HepG2 (cell line): ENCODE measurements at regions not wholly inside any gene's neighbourhood (a gene's known extent, or its start where the extent isn't known, plus 50 kb on each side); places are given as distances from the start of the nearest gene placed in this dataset.
"Not testable (repeated sequence)": the region's sequence is repeated elsewhere in the genome, so short reads cannot be mapped to it uniquely, and the experiment has no call there.

ENCODE experiments used
- ATAC-seq: fragments of 200-7000 bp; cut with Tn5 transposase; 3 replicates; pipeline ENCODE4 v1.9.1; 2020; ENCODE audit warnings: mild to moderate bottlenecking, moderate library complexity
- BruUV-seq: library from RNA; stranded (reverse); fragments of 400-500 nt; replicated peaks from 2 replicates; lab custom pipeline; 2021; lab: Mats Ljungman, UMichigan
- CTCF ChIA-PET: fragments of 300-600 bp; formaldehyde crosslinking; extraction: SDS; loops from one replicate; lab custom pipeline; 2021; ENCODE audit warnings: low total read pairs, inconsistent platforms, low intra/inter-chr PET ratio; lab: Yijun Ruan, JAX
- POLR2A ChIA-PET: fragments of 350-600 bp; sonication (Branson Sonifier 250); formaldehyde crosslinking; loops from one replicate; lab custom pipeline; 2020; ENCODE audit warnings: antibody characterized with exemption, inconsistent platforms; lab: Yijun Ruan, JAX
- DNase-seq: peaks from one replicate; pipeline ENCODE4 v3.0.0-alpha.2; 2015; ENCODE audit warnings: low spot score
- FAIRE-seq: peaks from 3 replicates; lab custom pipeline; 2011; peaks lifted over from hg19 to GRCh38; lab: Jason Lieb, UNC
- H2AFZ ChIP-seq: one replicate; pipeline ENCODE4 v1.6.1; 2011; ENCODE audit warnings: low read length, inconsistent platforms
- H3K27ac ChIP-seq: fragments of 300-600 bp; 3 replicates; pipeline ENCODE4 v1.8.0; 2011; ENCODE audit warnings: mixed run types, mild to moderate bottlenecking, mixed read lengths, low read length, inconsistent platforms; ENCODE audit not compliant: insufficient read depth; ENCODE audit errors: extremely low read length
- H3K27me3 ChIP-seq, 2 experiments: fragments of 200-600 bp in 1 of 2; 2 replicates in 1 of 2; 3 replicates in 1 of 2; pipeline versions ENCODE4 v1.6.0 to v1.8.0; 2011; ENCODE audit warnings: low read length in 2 of 2, mild to moderate bottlenecking in 2 of 2, moderate library complexity in 2 of 2, inconsistent platforms in 1 of 2; ENCODE audit not compliant: insufficient read depth in 2 of 2, control insufficient read depth in 1 of 2
- H3K36me3 ChIP-seq, 2 experiments: fragments of 200-600 bp in 1 of 2; replicated peaks in 1 of 2; 2 replicates in 1 of 2; 3 replicates in 1 of 2; pipeline versions ENCODE4 v1.5.1 to v1.8.0; 2011; ENCODE audit warnings: low read length in 2 of 2, inconsistent platforms in 1 of 2; ENCODE audit not compliant: insufficient read depth in 2 of 2, control insufficient read depth in 1 of 2
- H3K4me1 ChIP-seq: 2 replicates; pipeline ENCODE4 v1.5.1; 2012; ENCODE audit warnings: low read length, inconsistent platforms; ENCODE audit not compliant: insufficient read depth
- H3K4me2 ChIP-seq: 2 replicates; pipeline ENCODE4 v1.6.0; 2011; ENCODE audit warnings: low read depth, low read length, inconsistent platforms
- H3K4me3 ChIP-seq, 3 experiments: fragments of 200-600 bp in 1 of 3; sonication (generic), shearing (Covaris generic) in 1 of 3; replicated peaks in 1 of 3; 2 replicates each; pipeline ENCODE4 v1.5.1; 2011 to 2016; ENCODE audit warnings: low read length in 3 of 3, inconsistent platforms in 2 of 3, low read depth in 2 of 3, mild to moderate bottlenecking in 2 of 3, control low read depth in 1 of 3, mixed read lengths in 1 of 3; ENCODE audit not compliant: insufficient read depth in 1 of 3
- H3K79me2 ChIP-seq: one replicate; pipeline ENCODE4 v1.6.1; 2011; ENCODE audit warnings: low read length, inconsistent platforms; ENCODE audit not compliant: insufficient read depth
- H3K9ac ChIP-seq: 2 replicates; pipeline ENCODE4 v1.6.0; 2011; ENCODE audit warnings: mild to moderate bottlenecking, low read depth, low read length, inconsistent platforms; ENCODE audit not compliant: insufficient read depth
- H3K9me3 ChIP-seq: 2 replicates; pipeline ENCODE4 v1.5.1; 2012; ENCODE audit warnings: mild to moderate bottlenecking, low read length
- H4K20me1 ChIP-seq: 2 replicates; pipeline ENCODE4 v1.6.0; 2011; ENCODE audit warnings: inconsistent platforms, mild to moderate bottlenecking, low read length, moderate library complexity; ENCODE audit not compliant: insufficient read depth
- ATF7-NPFF ChIP-seq: sonication (generic); formaldehyde crosslinking; IDR thresholded peaks from 2 replicates; pipeline ENCODE4 v1.8.1; 2023; ENCODE audit warnings: mild to moderate bottlenecking, low read depth, missing genetic modification reagents, moderate library complexity
- ZBTB40 ChIP-seq, 2 experiments: fragments of 450-650 bp in 1 of 2; sonication (generic) in 1 of 2; formaldehyde crosslinking in 1 of 2; IDR thresholded peaks; 2 replicates each; pipeline versions ENCODE4 v1.6.1 to v1.8.0; 2016 to 2022; ENCODE audit warnings: antibody characterized with exemption in 1 of 2, mild to moderate bottlenecking in 1 of 2, missing genetic modification reagents in 1 of 2
- WGBS: methylation state at CpG from one replicate; pipeline ENCODE4 v1.1.6; 2017; ENCODE audit warnings: low lambda C conversion rate; 5-methylcytosine and 5-hydroxymethylcytosine counted together
- in situ Hi-C: cut with HindIII; loops from 2 replicates; pipeline ENCODE4 v1.10.0; 2017; ENCODE audit warnings: low pct_unique_long_range_greater_than_20kb; ENCODE audit not compliant: extremely low pct_ligation_motif_present
- intact Hi-C: fragments of 100-400 bp; cut with micrococcal nuclease; formaldehyde crosslinking; loops from one replicate; pipeline ENCODE4 v1.10.0; 2022; ENCODE audit not compliant: unreplicated experiment

- DNase-seq (no peak), FAIRE-seq (no peak), ATAC-seq (no peak)
- Histone ChIP-seq H3K27me3 (no peaks in the 10 kb centered on the region), H3K36me3 (no peaks in the 10 kb centered on the region), H3K79me2 (no peaks in the 10 kb centered on the region), H3K27ac (no peak overlapping the region), H4K20me1 (no peaks in the 10 kb centered on the region), H3K4me3 (no peak overlapping the region), H2AFZ (no peak overlapping the region), H3K4me2 (no peak overlapping the region), H3K9ac (no peak overlapping the region), H3K4me1 (no peaks in the 10 kb centered on the region), H3K9me3 (no peaks in the 10 kb centered on the region)
- TF ChIP-seq ATF7-NPFF (CRISPR knock-in tag), result no peak
- TF ChIP-seq ZBTB40 (IDR thresholded peaks at IDR 0.05), result peak; percentile 82
- no peak for TF ChIP-seq ZBTB40 (CRISPR knock-in tag; IDR thresholded peaks at IDR 0.05)
- in situ Hi-C loops (no loop called here), intact Hi-C loops (no loop called here)
- no TSS peak for BruUV-seq
- ChIA-PET POLR2A (no interaction called here), CTCF (no interaction called here)
- WGBS, result 0% methylated on average over 3 of the region's 3 CpGs
Observed at GRCh38 chr11:97912629-97913028, 1108.1 kb upstream of the CNTN5 start.

GRCh38 chr11:97922933-97923332 is 1097.8 kb upstream of the CNTN5 start:
- H4K20me1 ChIP-seq, CTCF ChIA-PET, ATAC-seq, H3K79me2 ChIP-seq, intact Hi-C loops, BruUV-seq, H3K9ac ChIP-seq, H3K4me1 ChIP-seq, H3K4me3 ChIP-seq, H3K4me2 ChIP-seq, H3K36me3 ChIP-seq, FAIRE-seq, H3K9me3 ChIP-seq, DNase-seq, POLR2A ChIA-PET, H2AFZ ChIP-seq, H3K27me3 ChIP-seq, H3K27ac ChIP-seq, in situ Hi-C loops: not testable (repeated sequence)
- 0% methylated on average over 2 of the region's 10 CpGs for WGBS
